OCI-LY7 (cell line): ENCODE measurements at regions not wholly inside any gene's neighbourhood (a gene's known extent, or its start where the extent isn't known, plus 50 kb on each side); places are given as distances from the start of the nearest gene placed in this dataset.

Source experiments
- BruUV-seq: library from RNA; stranded (reverse); fragments of 400-500 nt; replicated peaks from 2 replicates; lab custom pipeline; 2021; lab: Mats Ljungman, UMichigan
- CTCF ChIA-PET: fragments of 300-600 bp; sonication (Branson Sonifier 250); formaldehyde crosslinking; loops from one replicate; lab custom pipeline; 2022; ENCODE audit warnings: antibody characterized with exemption; ENCODE audit not compliant: unreplicated experiment; lab: Charles Lee
- POLR2A ChIA-PET: fragments of 300-600 bp; sonication (Branson Sonifier 250); formaldehyde crosslinking; loops from one replicate; lab custom pipeline; 2022; ENCODE audit warnings: antibody characterized with exemption; lab: Charles Lee
- DNase-seq: peaks from one replicate; pipeline ENCODE4 v3.0.0-alpha.2; 2015; ENCODE audit warnings: low spot score
- H2AFZ ChIP-seq: fragments of 200-600 bp; sonication (generic), shearing (Covaris generic); 2 replicates; pipeline ENCODE4 v1.6.1; 2014; ENCODE audit warnings: mild to moderate bottlenecking, antibody characterized with exemption, low read length, moderate library complexity
- H3K27ac ChIP-seq: fragments of 200-600 bp; sonication (generic); 2 replicates; pipeline ENCODE4 v1.5.1; 2014; ENCODE audit warnings: mixed run types, low read depth, mild to moderate bottlenecking, moderate library complexity, low read length, inconsistent platforms; ENCODE audit not compliant: poor library complexity, severe bottlenecking
- H3K36me3 ChIP-seq: fragments of 200-600 bp; sonication (generic); 2 replicates; pipeline ENCODE4 v1.6.1; 2014; ENCODE audit warnings: mild to moderate bottlenecking, antibody characterized with exemption, low read length, moderate library complexity, mixed read lengths; ENCODE audit not compliant: insufficient read depth
- H3K4me1 ChIP-seq: fragments of 200-600 bp; sonication (generic); 2 replicates; pipeline ENCODE4 v1.5.1; 2014; ENCODE audit warnings: mild to moderate bottlenecking, low read length; ENCODE audit not compliant: insufficient read depth, poor library complexity, severe bottlenecking
- H3K4me2 ChIP-seq: fragments of 200-600 bp; sonication (generic); 2 replicates; pipeline ENCODE4 v1.6.1; 2014; ENCODE audit warnings: mild to moderate bottlenecking, low read length
- H3K4me3 ChIP-seq: fragments of 200-600 bp; sonication (generic); 2 replicates; pipeline ENCODE4 v1.5.1; 2014; ENCODE audit warnings: mild to moderate bottlenecking, low read depth, low read length; ENCODE audit not compliant: poor library complexity, severe bottlenecking
- H3K79me2 ChIP-seq: fragments of 200-600 bp; sonication (generic); 2 replicates; pipeline ENCODE4 v1.6.1; 2016; ENCODE audit warnings: low read depth, mild to moderate bottlenecking, low read length, moderate library complexity, mixed read lengths; ENCODE audit not compliant: insufficient read depth
- H3K9me2 ChIP-seq: fragments of 200-600 bp; sonication (generic); 2 replicates; pipeline ENCODE4 v1.6.1; 2016; ENCODE audit warnings: mild to moderate bottlenecking, low read length, mixed read lengths; ENCODE audit not compliant: insufficient read depth
- H3K9me3 ChIP-seq: fragments of 200-600 bp; sonication (generic); 2 replicates; pipeline ENCODE4 v1.6.1; 2014; ENCODE audit warnings: mild to moderate bottlenecking, mixed run types, low read length, mixed read lengths
- H4K20me1 ChIP-seq: fragments of 200-600 bp; sonication (generic); 2 replicates; pipeline ENCODE4 v1.6.1; 2014; ENCODE audit warnings: mild to moderate bottlenecking, antibody characterized with exemption, low read length, moderate library complexity, mixed read lengths; ENCODE audit not compliant: insufficient read depth
- EZH2phosphoT487 ChIP-seq: fragments of 200-600 bp; sonication (generic); IDR thresholded peaks from 2 replicates; pipeline ENCODE4 v1.6.1; 2018; ENCODE audit warnings: low read depth, borderline replicate concordance, mild to moderate bottlenecking, mixed run types, antibody characterized with exemption, low read length, moderate library complexity, mixed read lengths
- intact Hi-C: fragments of 100-400 bp; cut with micrococcal nuclease; formaldehyde crosslinking; loops from one replicate; pipeline ENCODE4 v1.10.0; 2022; ENCODE audit not compliant: unreplicated experiment
- TF ChIP-seq, protein P1 (sequence below): fragments of 200-600 bp; sonication (generic); conservative IDR thresholded peaks from 2 replicates; pipeline ENCODE4 v1.5.1; 2014; ENCODE audit warnings: mild to moderate bottlenecking, antibody characterized with exemption, low read length, moderate library complexity, mixed read lengths

DNA sequence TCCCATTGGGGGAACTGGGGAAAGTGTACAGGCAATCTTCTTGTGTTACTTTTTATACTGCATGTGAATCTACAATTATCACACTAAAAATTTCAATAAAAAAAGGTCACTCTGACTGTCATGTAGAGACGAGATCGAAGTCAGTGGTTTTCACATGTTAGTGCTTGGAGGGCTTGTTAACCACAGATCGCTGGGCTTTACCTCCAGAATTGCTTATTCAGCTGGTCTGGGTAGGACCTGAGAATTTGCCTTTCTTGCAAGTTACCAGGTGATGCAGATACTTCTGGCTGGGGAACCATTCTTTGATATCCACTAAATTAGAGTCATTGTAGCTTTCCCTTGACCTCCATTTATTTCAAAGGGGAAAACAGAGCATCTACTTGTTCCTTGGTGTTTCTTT, 62.8 kb upstream of the SLC38A4 start:
- CTCF ChIA-PET, result no interaction called here
- POLR2A ChIA-PET, result interaction anchor here (0.6 kb wide), 1 partner anchor 1045 kb away, joined by 3 read pairs; no protein-coding TSS in a partner anchor
- Histone ChIP-seq H3K4me2 (no peak overlapping the region), H3K9me3 (no peaks in the 10 kb centered on the region), H4K20me1 (no peaks in the 10 kb centered on the region), H3K36me3 (no peaks in the 10 kb centered on the region), H3K27ac (no peak overlapping the region), H3K4me1 (no peaks in the 10 kb centered on the region), H3K79me2 (no peaks in the 10 kb centered on the region), H3K9me2 (no peaks in the 10 kb centered on the region), H3K4me3 (no peak overlapping the region), H2AFZ (no peak overlapping the region)
- intact Hi-C loops, result loop anchor here (10.0 kb wide), 1 partner anchor 364 kb away; no protein-coding TSS in a partner anchor
- TF ChIP-seq EZH2phosphoT487, result no peak
- TF ChIP-seq, protein P1, sequence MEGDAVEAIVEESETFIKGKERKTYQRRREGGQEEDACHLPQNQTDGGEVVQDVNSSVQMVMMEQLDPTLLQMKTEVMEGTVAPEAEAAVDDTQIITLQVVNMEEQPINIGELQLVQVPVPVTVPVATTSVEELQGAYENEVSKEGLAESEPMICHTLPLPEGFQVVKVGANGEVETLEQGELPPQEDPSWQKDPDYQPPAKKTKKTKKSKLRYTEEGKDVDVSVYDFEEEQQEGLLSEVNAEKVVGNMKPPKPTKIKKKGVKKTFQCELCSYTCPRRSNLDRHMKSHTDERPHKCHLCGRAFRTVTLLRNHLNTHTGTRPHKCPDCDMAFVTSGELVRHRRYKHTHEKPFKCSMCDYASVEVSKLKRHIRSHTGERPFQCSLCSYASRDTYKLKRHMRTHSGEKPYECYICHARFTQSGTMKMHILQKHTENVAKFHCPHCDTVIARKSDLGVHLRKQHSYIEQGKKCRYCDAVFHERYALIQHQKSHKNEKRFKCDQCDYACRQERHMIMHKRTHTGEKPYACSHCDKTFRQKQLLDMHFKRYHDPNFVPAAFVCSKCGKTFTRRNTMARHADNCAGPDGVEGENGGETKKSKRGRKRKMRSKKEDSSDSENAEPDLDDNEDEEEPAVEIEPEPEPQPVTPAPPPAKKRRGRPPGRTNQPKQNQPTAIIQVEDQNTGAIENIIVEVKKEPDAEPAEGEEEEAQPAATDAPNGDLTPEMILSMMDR, result no peak
- no TSS peak for BruUV-seq
- no peak for DNase-seq

DNA sequence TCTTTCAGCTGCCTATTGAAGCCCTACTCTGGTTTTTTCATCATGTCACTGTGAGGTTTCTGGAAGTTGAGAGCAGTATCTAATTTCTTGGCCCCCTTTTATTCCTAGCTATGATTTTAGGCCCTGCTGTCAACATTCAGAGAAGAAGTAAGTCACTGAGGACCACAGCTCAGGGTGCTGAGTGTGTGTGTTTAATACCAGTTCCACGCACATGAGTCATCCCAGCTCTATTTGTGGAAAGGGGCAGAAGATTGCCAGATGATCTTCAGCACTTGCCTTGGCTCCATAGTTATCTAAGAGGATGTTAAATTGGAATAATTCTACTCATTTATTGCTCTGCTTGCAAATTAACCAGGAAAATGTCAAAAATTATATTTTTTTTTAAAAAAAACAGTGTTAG, 65.5 kb upstream of the SLC38A4 start:
- no TSS peak for BruUV-seq
- intact Hi-C loops, result no loop called here
- Histone ChIP-seq H3K4me1 (no peaks in the 10 kb centered on the region), H3K27ac (no peak overlapping the region), H3K4me3 (no peak overlapping the region), H4K20me1 (no peaks in the 10 kb centered on the region), H3K4me2 (no peak overlapping the region), H2AFZ (no peak overlapping the region), H3K79me2 (no peaks in the 10 kb centered on the region), H3K36me3 (no peaks in the 10 kb centered on the region), H3K9me3 (no peaks in the 10 kb centered on the region), H3K9me2 (no peaks in the 10 kb centered on the region)
- DNase-seq, result no peak
- ChIA-PET CTCF (no interaction called here), POLR2A (interaction anchor here (0.6 kb wide), 1 partner anchor 11 kb away, joined by 3 read pairs; no protein-coding TSS in a partner anchor)
- TF ChIP-seq EZH2phosphoT487, result no peak
- TF ChIP-seq, protein P1, result no peak

DNA sequence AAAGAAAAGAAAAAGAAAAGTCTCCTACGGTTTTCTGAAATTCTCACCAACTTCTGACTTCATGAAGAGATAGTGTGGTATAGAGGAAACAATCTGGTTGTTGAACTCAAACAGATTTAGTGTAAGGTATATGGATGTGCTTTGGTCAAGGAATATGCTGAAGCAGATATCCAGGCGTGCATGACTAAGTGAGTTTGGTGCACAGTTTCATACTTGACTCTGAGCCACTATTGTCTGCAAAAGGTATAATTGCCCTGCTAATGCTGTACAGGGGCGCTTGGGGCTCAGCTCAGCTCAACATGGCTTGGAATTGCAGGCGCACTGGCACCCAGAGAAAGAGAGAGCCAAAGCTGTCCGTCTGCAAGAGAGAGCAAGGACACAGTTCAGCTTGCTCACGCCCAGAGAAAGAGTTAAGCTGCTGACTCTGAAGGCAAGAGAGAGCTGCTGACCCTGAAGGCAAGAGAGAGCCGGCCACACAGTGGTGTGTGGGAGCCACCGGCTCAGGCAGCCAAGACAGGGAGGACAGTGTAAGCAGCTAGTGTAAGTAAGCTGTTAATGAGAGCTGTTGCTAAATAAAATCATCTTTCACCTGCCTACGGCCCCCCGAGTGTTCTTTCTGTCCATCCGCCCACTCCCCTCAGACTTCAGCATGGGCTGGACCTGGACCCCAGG, 66.4 kb upstream of the SLC38A4 start:
- no TSS peak for BruUV-seq
- no peak for DNase-seq
- H3K36me3 ChIP-seq, result no peaks in the 10 kb centered on the region
- H4K20me1 ChIP-seq, result no peaks in the 10 kb centered on the region
- no peaks in the 10 kb centered on the region for H3K9me3 ChIP-seq
- no peak overlapping the region for H3K4me2 ChIP-seq
- H3K4me3 ChIP-seq, result no peak overlapping the region
- no peak for TF ChIP-seq EZH2phosphoT487
- TF ChIP-seq, protein P1, result no peak
- intact Hi-C loops, result no loop called here
- H2AFZ ChIP-seq, result no peak overlapping the region
- ChIA-PET POLR2A (interaction anchor here (0.6 kb wide), 1 partner anchor 41 kb away, joined by 3 read pairs; no protein-coding TSS in a partner anchor), CTCF (no interaction called here)
- no peaks in the 10 kb centered on the region for H3K4me1 ChIP-seq
- no peaks in the 10 kb centered on the region for H3K9me2 ChIP-seq
- no peaks in the 10 kb centered on the region for H3K79me2 ChIP-seq
- H3K27ac ChIP-seq, result no peak overlapping the region
